PC-9 (cell line): ENCODE measurements at regions not wholly inside any gene's neighbourhood (a gene's known extent, or its start where the extent isn't known, plus 50 kb on each side); places are given as distances from the start of the nearest gene placed in this dataset.

Experiments
- EZH2 ChIP-seq: fragments of 200-600 bp; sonication (generic); IDR thresholded peaks from 2 replicates; pipeline ENCODE4 v1.8.0; 2017; ENCODE audit warnings: antibody characterized with exemption, low read depth
- TF ChIP-seq, protein P1 (sequence below): fragments of 200-600 bp; sonication (generic); conservative IDR thresholded peaks from 2 replicates; pipeline ENCODE4 v1.6.1; 2017; ENCODE audit warnings: mixed run types, antibody characterized with exemption, mild to moderate bottlenecking, moderate library complexity

DNA sequence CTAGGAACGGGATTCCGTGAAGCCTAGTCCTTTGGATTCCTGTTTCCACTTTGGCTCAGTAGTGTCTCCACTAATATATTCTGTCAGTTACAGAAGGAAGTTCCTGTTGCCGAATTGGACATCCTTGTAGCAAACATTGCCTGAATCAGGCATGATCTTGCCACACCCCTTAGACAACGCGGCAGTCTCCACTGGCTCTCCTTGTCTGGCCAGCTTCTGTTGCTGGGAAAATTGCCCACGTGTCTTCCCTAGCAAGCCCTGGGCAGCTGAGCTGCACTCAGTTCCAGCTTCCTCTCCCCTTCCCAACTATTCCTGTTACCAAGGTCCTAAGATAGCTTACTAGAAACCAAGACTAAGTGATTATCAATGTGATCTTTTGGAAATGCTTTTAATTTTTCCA is 316.6 kb upstream of the RIOK2 start:
- TF ChIP-seq, protein P1, sequence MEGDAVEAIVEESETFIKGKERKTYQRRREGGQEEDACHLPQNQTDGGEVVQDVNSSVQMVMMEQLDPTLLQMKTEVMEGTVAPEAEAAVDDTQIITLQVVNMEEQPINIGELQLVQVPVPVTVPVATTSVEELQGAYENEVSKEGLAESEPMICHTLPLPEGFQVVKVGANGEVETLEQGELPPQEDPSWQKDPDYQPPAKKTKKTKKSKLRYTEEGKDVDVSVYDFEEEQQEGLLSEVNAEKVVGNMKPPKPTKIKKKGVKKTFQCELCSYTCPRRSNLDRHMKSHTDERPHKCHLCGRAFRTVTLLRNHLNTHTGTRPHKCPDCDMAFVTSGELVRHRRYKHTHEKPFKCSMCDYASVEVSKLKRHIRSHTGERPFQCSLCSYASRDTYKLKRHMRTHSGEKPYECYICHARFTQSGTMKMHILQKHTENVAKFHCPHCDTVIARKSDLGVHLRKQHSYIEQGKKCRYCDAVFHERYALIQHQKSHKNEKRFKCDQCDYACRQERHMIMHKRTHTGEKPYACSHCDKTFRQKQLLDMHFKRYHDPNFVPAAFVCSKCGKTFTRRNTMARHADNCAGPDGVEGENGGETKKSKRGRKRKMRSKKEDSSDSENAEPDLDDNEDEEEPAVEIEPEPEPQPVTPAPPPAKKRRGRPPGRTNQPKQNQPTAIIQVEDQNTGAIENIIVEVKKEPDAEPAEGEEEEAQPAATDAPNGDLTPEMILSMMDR: no peak
- no peak for TF ChIP-seq EZH2
